H1 (cell line): ENCODE measurements at regions not wholly inside any gene's neighbourhood (a gene's known extent, or its start where the extent isn't known, plus 50 kb on each side); places are given as distances from the start of the nearest gene placed in this dataset.

ENCODE experiments used
- CTCF ChIA-PET: fragments of 300-600 bp; sonication (Branson Sonifier 250); formaldehyde crosslinking; loops from one replicate; lab custom pipeline; 2021; ENCODE audit not compliant: partially characterized antibody; lab: Charles Lee
- POLR2A ChIA-PET: fragments of 300-600 bp; sonication (Branson Sonifier 250); formaldehyde crosslinking; loops from one replicate; lab custom pipeline; 2021; ENCODE audit warnings: inconsistent platforms; ENCODE audit not compliant: partially characterized antibody; lab: Charles Lee
- DNase-seq, 2 experiments: peaks; one replicate each; pipeline versions ENCODE4 v3.0.0 to v3.0.0-alpha.2; 2010 to 2022; ENCODE audit warnings: low spot score in 2 of 2, low read depth in 1 of 2, mixed read lengths in 1 of 2
- FAIRE-seq: peaks from 2 replicates; lab custom pipeline; 2011; peaks lifted over from hg19 to GRCh38; lab: Jason Lieb, UNC
- H2AFZ ChIP-seq: 2 replicates; pipeline ENCODE4 v1.8.1; 2012; ENCODE audit warnings: low read length, inconsistent platforms
- H2AK5ac ChIP-seq: 2 replicates; pipeline ENCODE4 v1.6.1; 2013; ENCODE audit warnings: low read depth, low read length
- H2BK120ac ChIP-seq: replicated peaks from 2 replicates; pipeline ENCODE3; 2013; ENCODE audit warnings: low read depth, low read length, inconsistent platforms
- H2BK12ac ChIP-seq: 2 replicates; pipeline ENCODE4 v1.6.1; 2013; ENCODE audit warnings: low read depth, low read length
- H2BK15ac ChIP-seq: 2 replicates; pipeline ENCODE4 v1.6.1; 2013; ENCODE audit warnings: low read length
- H2BK20ac ChIP-seq: 2 replicates; pipeline ENCODE4 v1.6.1; 2013; ENCODE audit warnings: low read length
- H2BK5ac ChIP-seq: 2 replicates; pipeline ENCODE4 v1.6.1; 2013; ENCODE audit warnings: low read depth, low read length
- H3K14ac ChIP-seq: 2 replicates; pipeline ENCODE4 v1.6.1; 2013; ENCODE audit warnings: inconsistent platforms; ENCODE audit not compliant: insufficient read length
- H3K18ac ChIP-seq: 2 replicates; pipeline ENCODE4 v1.6.1; 2013; ENCODE audit warnings: low read length; ENCODE audit errors: extremely low read depth
- H3K23ac ChIP-seq: 2 replicates; pipeline ENCODE4 v1.6.1; 2013; ENCODE audit warnings: inconsistent platforms; ENCODE audit not compliant: insufficient read length
- H3K23me2 ChIP-seq: 2 replicates; pipeline ENCODE4 v1.6.1; 2013; ENCODE audit warnings: low read depth, low read length
- H3K27ac ChIP-seq: 2 replicates; pipeline ENCODE4 v1.6.1; 2011; ENCODE audit warnings: low read depth, low read length, inconsistent platforms
- H3K27me3 ChIP-seq, 4 experiments: replicated peaks in 1 of 4; 1 replicate in 1 of 4; 2 replicates in 3 of 4; pipeline versions ENCODE4 v1.6.1 to v1.8.1; 2011 to 2013; ENCODE audit warnings: low read length in 3 of 4, mild to moderate bottlenecking in 3 of 4, inconsistent platforms in 2 of 4, mixed read lengths in 2 of 4, moderate library complexity in 1 of 4; ENCODE audit not compliant: control insufficient read depth in 3 of 4, insufficient read depth in 3 of 4; ENCODE audit errors: extremely low read depth in 1 of 4
- H3K36me3 ChIP-seq, 4 experiments: 2 replicates each; pipeline versions ENCODE4 v1.6.1 to v1.8.1; 2011 to 2013; ENCODE audit warnings: mild to moderate bottlenecking in 4 of 4, low read length in 3 of 4, moderate library complexity in 2 of 4, control low read depth in 1 of 4, inconsistent platforms in 1 of 4; ENCODE audit not compliant: insufficient read depth in 4 of 4, control insufficient read depth in 2 of 4
- H3K4ac ChIP-seq: replicated peaks from 2 replicates; pipeline ENCODE3; 2013; ENCODE audit warnings: low read length, low read depth, mixed read lengths, inconsistent platforms; ENCODE audit not compliant: insufficient read length
- H3K4me1 ChIP-seq, 4 experiments: replicated peaks in 1 of 4; 1 replicate in 1 of 4; 2 replicates in 3 of 4; pipeline versions ENCODE4 v1.6.1 to v1.8.1; 2011 to 2013; ENCODE audit warnings: low read length in 3 of 4, inconsistent platforms in 2 of 4, mixed read lengths in 1 of 4; ENCODE audit not compliant: insufficient read depth in 4 of 4, control insufficient read depth in 3 of 4
- H3K4me2 ChIP-seq, 2 experiments: 2 replicates each; pipeline versions ENCODE4 v1.6.1 to v1.8.1; 2011 to 2013; ENCODE audit warnings: low read depth in 2 of 2, low read length in 2 of 2, control low read depth in 1 of 2, inconsistent platforms in 1 of 2, mild to moderate bottlenecking in 1 of 2; ENCODE audit not compliant: insufficient read depth in 1 of 2
- H3K4me3 ChIP-seq, 4 experiments: fragments of 200-600, 300-600 bp in 1 of 4; sonication (generic), shearing (Covaris generic), sonication (Bioruptor Twin) in 1 of 4; 2 replicates each; pipeline versions ENCODE4 v1.5.1 to v1.8.1; 2011 to 2016; ENCODE audit warnings: low read length in 4 of 4, low read depth in 3 of 4, control low read depth in 2 of 4, inconsistent platforms in 2 of 4, mild to moderate bottlenecking in 2 of 4, mixed read lengths in 1 of 4, moderate library complexity in 1 of 4; ENCODE audit not compliant: insufficient read depth in 2 of 4; ENCODE audit errors: extremely low read depth in 1 of 4
- H3K56ac ChIP-seq: replicated peaks from 2 replicates; pipeline ENCODE3; 2013; ENCODE audit warnings: low read depth, mild to moderate bottlenecking, mixed read lengths, low read length, inconsistent platforms; ENCODE audit not compliant: insufficient read length
- H3K79me1 ChIP-seq: 2 replicates; pipeline ENCODE4 v1.6.1; 2013; ENCODE audit warnings: low read depth, low read length, control low read depth
- H3K79me2 ChIP-seq, 2 experiments: 2 replicates each; pipeline versions ENCODE4 v1.6.1 to v1.8.1; 2012 to 2013; ENCODE audit warnings: low read length in 2 of 2, mild to moderate bottlenecking in 2 of 2, inconsistent platforms in 1 of 2; ENCODE audit not compliant: insufficient read depth in 2 of 2, control insufficient read depth in 1 of 2
- H3K9ac ChIP-seq, 4 experiments: replicated peaks in 1 of 4; 1 replicate in 1 of 4; 2 replicates in 3 of 4; pipeline versions ENCODE4 v1.6.1 to v1.8.1; 2011 to 2013; ENCODE audit warnings: low read depth in 3 of 4, low read length in 3 of 4, control low read depth in 2 of 4, mild to moderate bottlenecking in 2 of 4, moderate library complexity in 2 of 4, inconsistent platforms in 1 of 4; ENCODE audit errors: extremely low read depth in 1 of 4
- H3K9me3 ChIP-seq, 2 experiments: 2 replicates each; pipeline versions ENCODE4 v1.6.1 to v1.8.1; 2012 to 2013; ENCODE audit warnings: mild to moderate bottlenecking in 2 of 2, moderate library complexity in 2 of 2, control low read depth in 1 of 2, inconsistent platforms in 1 of 2, low read depth in 1 of 2, low read length in 1 of 2, mixed read lengths in 1 of 2; ENCODE audit not compliant: insufficient read depth in 2 of 2
- H4K20me1 ChIP-seq, 2 experiments: replicated peaks in 1 of 2; 2 replicates each; pipeline versions ENCODE3 to v1.8.1; 2011 to 2013; ENCODE audit warnings: inconsistent platforms in 2 of 2, low read length in 2 of 2, mild to moderate bottlenecking in 1 of 2; ENCODE audit not compliant: insufficient read depth in 2 of 2, control insufficient read depth in 1 of 2
- H4K5ac ChIP-seq: 2 replicates; pipeline ENCODE4 v1.6.1; 2013; ENCODE audit warnings: low read length, low read depth, mixed read lengths, inconsistent platforms; ENCODE audit not compliant: insufficient read length
- H4K8ac ChIP-seq: 2 replicates; pipeline ENCODE4 v1.8.0; 2013; ENCODE audit warnings: mild to moderate bottlenecking, moderate library complexity, low read length, inconsistent platforms; ENCODE audit not compliant: insufficient read depth; ENCODE audit errors: extremely low read depth
- H4K91ac ChIP-seq: replicated peaks from 2 replicates; pipeline ENCODE3; 2013; ENCODE audit warnings: low read length, mixed read lengths, inconsistent platforms; ENCODE audit not compliant: insufficient read length
- CEBPB ChIP-seq: IDR thresholded peaks from 2 replicates; pipeline ENCODE4 v1.6.1; 2012; ENCODE audit warnings: low read depth, low read length
- CTBP2 ChIP-seq: IDR thresholded peaks from 2 replicates; pipeline ENCODE4 v1.7.0; 2011; ENCODE audit warnings: borderline replicate concordance, mild to moderate bottlenecking, moderate library complexity, mixed read lengths, low read length; ENCODE audit not compliant: insufficient read depth, insufficient read length
- EGR1 ChIP-seq: IDR thresholded peaks from 2 replicates; pipeline ENCODE4 v1.6.1; 2011; ENCODE audit warnings: low read depth, low read length, borderline replicate concordance
- FOSL1 ChIP-seq: IDR thresholded peaks from 2 replicates; pipeline ENCODE4 v1.6.1; 2011; ENCODE audit warnings: mild to moderate bottlenecking, low read depth, low read length, moderate library complexity; ENCODE audit not compliant: insufficient read depth
- RNF2 ChIP-seq: fragments of 200-900, 300-1000 bp; sonication (generic); IDR thresholded peaks from 2 replicates; pipeline ENCODE4 v1.7.1; 2016; ENCODE audit warnings: borderline replicate concordance, low read depth, mild to moderate bottlenecking, antibody characterized with exemption, low read length; ENCODE audit not compliant: poor library complexity, severe bottlenecking; ENCODE audit errors: missing control alignments
- SIRT6 ChIP-seq: IDR thresholded peaks from one replicate; pipeline ENCODE4 v1.7.1; 2012; ENCODE audit warnings: low read length, inconsistent platforms
- WGBS, 2 experiments: shearing (Covaris generic) in 1 of 2; methylation state at CpG; one replicate each; pipeline versions ENCODE4 v1.1.6 to v1.1.7; 2013 to 2015; ENCODE audit warnings: low lambda C conversion rate in 2 of 2, mixed read lengths in 2 of 2, inconsistent platforms in 1 of 2, low coverage in 1 of 2, missing lambda C conversion rate in 1 of 2; ENCODE audit not compliant: insufficient replicate concordance in 2 of 2, insufficient coverage in 1 of 2, insufficient read length in 1 of 2; ENCODE audit errors: extremely low coverage in 1 of 2, missing lambda C conversion rate in 1 of 2; 5-methylcytosine and 5-hydroxymethylcytosine counted together
- TF ChIP-seq, protein P1 (sequence below), 3 experiments: IDR thresholded peaks; 1 replicate in 2 of 3; 2 replicates in 1 of 3; pipeline versions ENCODE4 v1.5.1 to v1.6.1; 2011; ENCODE audit warnings: low read length in 3 of 3, mild to moderate bottlenecking in 3 of 3, inconsistent platforms in 2 of 3, low read depth in 1 of 3, moderate library complexity in 1 of 3; ENCODE audit not compliant: insufficient read depth in 1 of 3; ENCODE audit errors: control extremely low read depth in 1 of 3

DNA sequence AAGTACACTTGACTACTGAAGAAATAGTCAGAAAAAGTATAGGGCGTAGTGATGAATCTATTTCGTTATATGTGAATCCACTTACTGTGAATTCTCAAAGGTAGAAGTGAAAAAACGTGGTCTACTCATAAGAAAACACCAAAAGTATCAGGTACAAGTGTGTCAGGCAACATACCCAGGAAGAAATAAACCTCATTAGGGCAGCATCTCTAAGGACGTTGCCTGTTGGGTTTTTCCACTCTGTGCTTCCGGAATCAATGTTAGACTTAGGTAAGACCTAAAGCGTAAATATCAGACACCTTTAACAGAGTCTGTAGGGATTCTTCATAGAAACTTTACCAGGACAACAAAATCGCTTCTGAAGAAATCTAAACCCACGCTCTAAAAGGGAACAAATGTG, 607.2 kb upstream of the EPHA7 start:
- H2BK20ac ChIP-seq: no peak overlapping the region
- H2BK12ac ChIP-seq: no peak overlapping the region
- no peak overlapping the region for H3K4ac ChIP-seq
- no peak overlapping the region for H3K9ac ChIP-seq
- H2BK120ac ChIP-seq: no peak overlapping the region
- TF ChIP-seq FOSL1 (no peak), EGR1 (no peak), CTBP2 (no peak), SIRT6 (no peak), RNF2 (no peak), CEBPB (no peak)
- TF ChIP-seq, protein P1, sequence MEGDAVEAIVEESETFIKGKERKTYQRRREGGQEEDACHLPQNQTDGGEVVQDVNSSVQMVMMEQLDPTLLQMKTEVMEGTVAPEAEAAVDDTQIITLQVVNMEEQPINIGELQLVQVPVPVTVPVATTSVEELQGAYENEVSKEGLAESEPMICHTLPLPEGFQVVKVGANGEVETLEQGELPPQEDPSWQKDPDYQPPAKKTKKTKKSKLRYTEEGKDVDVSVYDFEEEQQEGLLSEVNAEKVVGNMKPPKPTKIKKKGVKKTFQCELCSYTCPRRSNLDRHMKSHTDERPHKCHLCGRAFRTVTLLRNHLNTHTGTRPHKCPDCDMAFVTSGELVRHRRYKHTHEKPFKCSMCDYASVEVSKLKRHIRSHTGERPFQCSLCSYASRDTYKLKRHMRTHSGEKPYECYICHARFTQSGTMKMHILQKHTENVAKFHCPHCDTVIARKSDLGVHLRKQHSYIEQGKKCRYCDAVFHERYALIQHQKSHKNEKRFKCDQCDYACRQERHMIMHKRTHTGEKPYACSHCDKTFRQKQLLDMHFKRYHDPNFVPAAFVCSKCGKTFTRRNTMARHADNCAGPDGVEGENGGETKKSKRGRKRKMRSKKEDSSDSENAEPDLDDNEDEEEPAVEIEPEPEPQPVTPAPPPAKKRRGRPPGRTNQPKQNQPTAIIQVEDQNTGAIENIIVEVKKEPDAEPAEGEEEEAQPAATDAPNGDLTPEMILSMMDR (IDR thresholded peaks at IDR 0.05; ENCODE audit: control extremely low read depth in 1 of 3, insufficient read depth in 1 of 3, low read depth in 1 of 3, low read length in 3 of 3): no peak
- FAIRE-seq (no peak), DNase-seq (no peak)
- H4K91ac ChIP-seq: no peak overlapping the region
- H3K4me1 ChIP-seq: no peaks in the 10 kb centered on the region
- no peaks in the 10 kb centered on the region for H3K36me3 ChIP-seq
- H3K27me3 ChIP-seq: no peaks in the 10 kb centered on the region; a peak in 1 of 7 replicates
- H2BK5ac ChIP-seq: no peak overlapping the region
- no peak overlapping the region for H3K14ac ChIP-seq
- no peak overlapping the region for H3K18ac ChIP-seq
- H3K79me1 ChIP-seq: no peaks in the 10 kb centered on the region
- H2AK5ac ChIP-seq: no peak overlapping the region
- H3K9me3 ChIP-seq: no peaks in the 10 kb centered on the region; a peak in 1 of 4 replicates
- H2BK15ac ChIP-seq: no peak overlapping the region
- no peak overlapping the region for H3K56ac ChIP-seq
- ChIA-PET CTCF (no interaction called here), POLR2A (no interaction called here)
- H4K5ac ChIP-seq: no peak overlapping the region
- H4K8ac ChIP-seq: no peak overlapping the region
- no peak overlapping the region for H3K4me2 ChIP-seq
- WGBS, 2 experiments: 90% methylated on average over 8 of the region's 8 CpGs; no CpG with 5 or more reads in 1 of the 2 experiments
- no peak overlapping the region for H3K23ac ChIP-seq
- no peak overlapping the region for H3K27ac ChIP-seq
- H3K23me2 ChIP-seq: no peaks in the 10 kb centered on the region
- H2AFZ ChIP-seq: no peak overlapping the region
- H4K20me1 ChIP-seq: no peaks in the 10 kb centered on the region
- no peak overlapping the region for H3K4me3 ChIP-seq
- H3K79me2 ChIP-seq: no peaks in the 10 kb centered on the region
